ENCODE measurements at regions not wholly inside any gene's neighbourhood (a gene's known extent, or its start where the extent isn't known, plus 50 kb on each side); places are given as distances from the start of the nearest gene placed in this dataset.

GRCh38 chr11:116428638-116428975, 344.2 kb downstream of the BUD13 start:
- DNase-seq: no peak

GRCh38 chr11:116427903-116428637, 344.7 kb downstream of the BUD13 start:
- DNase-seq: no peak

GRCh38 chr11:116427337-116427902, 345.4 kb downstream of the BUD13 start:
- no peak for DNase-seq

- DNase-seq: no peak
Measured at GRCh38 chr11:116426761-116427160, 346.0 kb downstream of the BUD13 start.

- no peak for DNase-seq
Measured at GRCh38 chr11:116424615-116425261, 348.0 kb downstream of the BUD13 start.

- DNase-seq: no peak
Measured at GRCh38 chr11:116422956-116423600, 349.7 kb downstream of the BUD13 start.

- DNase-seq: no peak
Measured at GRCh38 chr11:116422556-116422955, 350.2 kb downstream of the BUD13 start.

- DNase-seq: no peak
Measured at GRCh38 chr11:116421529-116422185, 351.1 kb downstream of the BUD13 start.

- peak; percentile 43 for DNase-seq
Measured at GRCh38 chr11:116420770-116421528, 351.8 kb downstream of the BUD13 start.

- no peak for DNase-seq
Measured at GRCh38 chr11:116420030-116420429, 352.8 kb downstream of the BUD13 start.

GRCh38 chr11:116418388-116419041, 354.3 kb downstream of the BUD13 start:
- no peak for DNase-seq

GRCh38 chr11:116416852-116417251, 355.9 kb downstream of the BUD13 start:
- no peak for DNase-seq

GRCh38 chr11:116415095-116415494, 357.7 kb downstream of the BUD13 start:
- DNase-seq: no peak

- no peak for DNase-seq
Measured at GRCh38 chr11:116414357-116414880, 358.4 kb downstream of the BUD13 start.

- peak; percentile 55 for DNase-seq
Measured at GRCh38 chr11:116413301-116414242, 359.2 kb downstream of the BUD13 start.

GRCh38 chr11:116412118-116412889, 360.5 kb downstream of the BUD13 start:
- DNase-seq: no peak

- DNase-seq: no peak
Measured at GRCh38 chr11:116409238-116409637, 363.5 kb downstream of the BUD13 start.

- no peak for DNase-seq
Measured at GRCh38 chr11:116406042-116406441, 366.7 kb downstream of the BUD13 start.

- DNase-seq: no peak
Measured at GRCh38 chr11:116404462-116404798, 368.4 kb downstream of the BUD13 start.
